Mesothelial cell of epicardium (in vitro differentiated cells): ENCODE measurements at regions not wholly inside any gene's neighbourhood (a gene's known extent, or its start where the extent isn't known, plus 50 kb on each side); places are given as distances from the start of the nearest gene placed in this dataset.

Source experiments
- DNase-seq, 2 experiments: peaks; one replicate each; pipeline ENCODE4 v3.0.0; 2021; ENCODE audit warnings: low spot score in 2 of 2; ENCODE audit not compliant: unreplicated experiment in 2 of 2
- H3K27ac Mint-ChIP-seq: 2 replicates; pipeline ENCODE4 v1.8.0; 2021; ENCODE audit warnings: mixed read lengths
- H3K27me3 Mint-ChIP-seq: 2 replicates; pipeline ENCODE4 v1.8.0; 2021; ENCODE audit warnings: low read depth, mixed read lengths
- H3K36me3 Mint-ChIP-seq: 2 replicates; pipeline ENCODE4 v1.8.0; 2021; ENCODE audit warnings: mixed read lengths
- H3K4me1 Mint-ChIP-seq: 2 replicates; pipeline ENCODE4 v1.8.0; 2021; ENCODE audit warnings: mixed read lengths
- H3K4me3 Mint-ChIP-seq: 2 replicates; pipeline ENCODE4 v1.8.0; 2021; ENCODE audit warnings: mild to moderate bottlenecking, moderate library complexity, mixed read lengths
- H3K9me3 Mint-ChIP-seq: 2 replicates; pipeline ENCODE4 v1.8.0; 2021; ENCODE audit warnings: mixed read lengths
- CTCF ChIP-seq: fragments of 200-600 bp; sonication (generic); IDR thresholded peaks from one replicate; pipeline ENCODE4 v1.5.0; 2021; ENCODE audit warnings: antibody characterized with exemption; ENCODE audit not compliant: unreplicated experiment

DNA sequence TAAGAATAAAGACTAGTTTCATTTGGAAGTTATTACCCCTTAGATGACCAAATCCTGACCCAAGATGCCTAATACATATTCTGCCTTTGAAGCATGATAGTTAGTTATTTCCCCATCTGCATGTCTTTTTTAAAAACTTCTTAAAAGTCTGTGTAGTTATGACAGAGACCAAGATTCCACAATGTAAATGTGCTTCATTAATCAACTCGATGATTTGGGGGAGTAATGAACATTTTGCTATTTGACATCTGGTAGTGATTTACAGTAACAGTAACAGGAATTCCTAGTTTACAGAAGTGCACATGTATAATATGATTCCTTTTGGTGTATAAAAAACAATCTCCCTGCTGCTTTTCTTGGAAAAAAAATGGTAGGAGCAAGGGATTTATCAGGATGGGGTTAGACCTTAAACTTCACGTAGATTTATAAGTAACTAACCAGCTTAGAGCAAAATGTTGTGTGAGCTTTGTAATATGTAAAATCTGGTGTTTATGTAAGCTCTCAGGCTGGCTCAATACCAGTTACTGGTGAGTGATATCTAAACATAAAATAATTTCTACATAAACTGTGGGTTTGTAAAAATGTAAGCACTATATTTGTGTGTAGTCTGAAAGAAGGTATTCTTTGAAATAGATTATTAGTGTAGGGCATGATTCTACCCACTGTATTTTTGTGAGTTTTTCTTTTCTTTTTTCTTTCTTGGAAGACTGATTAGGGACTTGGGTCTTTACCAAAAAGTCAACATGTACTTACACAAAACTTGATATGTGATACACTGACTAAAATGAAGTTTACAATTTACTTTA, 641.6 kb downstream of the EPHA4 start:
- Mint-ChIP-seq H3K4me3 (no peak overlapping the region), H3K9me3 (peaks cover 29% of the 10 kb centered on the region), H3K27me3 (no peaks in the 10 kb centered on the region), H3K27ac (peak overlapping the region; percentile 54), H3K36me3 (peaks cover 8% of the 10 kb centered on the region), H3K4me1 (peaks cover 15% of the 10 kb centered on the region)
- DNase-seq, result no peak
- TF ChIP-seq CTCF, result no peak

DNA sequence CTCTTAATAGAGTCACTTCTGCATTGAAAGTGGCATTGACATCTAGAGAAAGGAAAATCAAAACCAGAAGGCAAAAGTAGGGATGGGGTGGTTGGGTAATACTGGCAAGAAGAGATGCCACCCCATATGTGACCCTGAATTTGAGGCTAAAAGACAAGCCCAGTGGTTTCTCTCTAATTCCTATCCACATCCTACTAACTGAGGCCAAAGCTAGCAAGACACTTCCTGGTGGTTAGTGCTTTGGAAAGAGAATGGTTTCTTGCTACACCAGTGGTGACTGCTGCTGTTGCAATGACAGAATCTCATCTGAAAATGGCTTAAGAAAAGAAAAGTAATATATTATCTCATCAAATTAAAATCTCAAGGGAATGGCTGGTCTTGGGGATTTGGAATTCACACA, 640.6 kb downstream of the EPHA4 start:
- DNase-seq, result no peak
- H3K9me3 Mint-ChIP-seq, result peaks cover 26% of the 10 kb centered on the region
- peaks cover 15% of the 10 kb centered on the region for H3K4me1 Mint-ChIP-seq
- H3K36me3 Mint-ChIP-seq, result peaks cover 7% of the 10 kb centered on the region
- TF ChIP-seq CTCF, result no peak
- no peaks in the 10 kb centered on the region for H3K27me3 Mint-ChIP-seq
- H3K4me3 Mint-ChIP-seq, result no peak overlapping the region
- H3K27ac Mint-ChIP-seq, result no peak overlapping the region

DNA sequence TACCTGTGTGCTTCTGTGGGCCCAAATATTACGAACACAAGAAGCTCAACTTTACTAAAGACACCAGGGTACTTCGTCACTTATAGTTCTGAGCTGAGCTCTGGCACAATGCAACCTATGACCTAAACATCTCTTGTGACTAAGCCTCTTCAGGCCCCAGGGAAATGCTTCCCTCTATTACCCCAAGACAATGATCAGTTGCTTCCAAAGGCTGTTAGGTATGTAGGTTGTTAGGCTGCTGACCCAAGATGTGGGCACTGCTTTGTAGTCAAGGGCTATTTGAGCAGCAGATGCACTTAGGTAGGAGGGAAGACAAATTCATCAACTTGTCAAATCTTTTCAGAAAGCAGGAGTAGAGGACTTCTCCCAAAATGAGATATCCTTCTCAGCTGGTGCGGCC, 640.1 kb downstream of the EPHA4 start:
- H3K9me3 Mint-ChIP-seq, result peaks cover 20% of the 10 kb centered on the region
- H3K36me3 Mint-ChIP-seq, result peaks cover 2% of the 10 kb centered on the region
- no peak for DNase-seq
- H3K4me1 Mint-ChIP-seq, result peaks cover 15% of the 10 kb centered on the region
- no peaks in the 10 kb centered on the region for H3K27me3 Mint-ChIP-seq
- H3K27ac Mint-ChIP-seq, result no peak overlapping the region
- no peak overlapping the region for H3K4me3 Mint-ChIP-seq
- TF ChIP-seq CTCF, result no peak

DNA sequence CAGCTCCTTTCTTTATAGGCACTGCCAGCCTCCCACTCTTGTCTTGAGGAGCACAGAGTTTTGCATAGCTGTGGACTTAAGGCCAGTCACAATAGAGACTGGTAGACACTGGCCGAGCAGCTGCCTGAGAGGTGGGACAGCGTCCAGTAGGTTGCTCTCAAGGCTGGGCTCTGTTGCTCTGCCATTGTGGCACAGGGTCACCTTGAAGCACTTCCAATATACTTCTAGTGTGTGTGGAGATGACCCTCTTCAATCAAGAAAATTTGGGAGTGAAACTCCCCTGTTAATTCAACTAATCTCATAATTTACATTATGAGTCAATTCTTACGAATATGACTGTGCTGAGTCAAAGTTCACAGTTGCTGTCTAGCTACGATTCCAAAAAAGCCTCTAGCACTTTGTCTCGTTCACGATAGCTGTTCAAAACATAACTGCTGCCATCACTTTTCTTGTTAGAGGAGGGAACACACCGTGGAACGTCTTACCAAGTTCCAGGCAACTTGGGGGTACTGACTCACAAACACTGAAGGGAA, 636.2 kb downstream of the EPHA4 start:
- H3K27ac Mint-ChIP-seq, result no peak overlapping the region
- no peaks in the 10 kb centered on the region for H3K9me3 Mint-ChIP-seq
- no peaks in the 10 kb centered on the region for H3K36me3 Mint-ChIP-seq
- H3K27me3 Mint-ChIP-seq, result no peaks in the 10 kb centered on the region
- H3K4me3 Mint-ChIP-seq, result no peak overlapping the region
- no peak for DNase-seq
- peaks cover 9% of the 10 kb centered on the region for H3K4me1 Mint-ChIP-seq
- TF ChIP-seq CTCF, result no peak

GRCh38 chr2:220936641-220937197, 635.4 kb downstream of the EPHA4 start:
- H3K27me3 Mint-ChIP-seq, result no peaks in the 10 kb centered on the region
- H3K4me1 Mint-ChIP-seq, result peaks cover 4% of the 10 kb centered on the region
- H3K36me3 Mint-ChIP-seq, result no peaks in the 10 kb centered on the region
- no peak overlapping the region for H3K4me3 Mint-ChIP-seq
- peaks cover 7% of the 10 kb centered on the region for H3K9me3 Mint-ChIP-seq
- H3K27ac Mint-ChIP-seq, result no peak overlapping the region
- no peak for DNase-seq
- no peak for TF ChIP-seq CTCF
